Panc1 (cell line): ENCODE measurements at regions not wholly inside any gene's neighbourhood (a gene's known extent, or its start where the extent isn't known, plus 50 kb on each side); places are given as distances from the start of the nearest gene placed in this dataset.

Experiments used
- ATAC-seq: fragments of 200-7000 bp; cut with Tn5 transposase; 2 replicates; pipeline ENCODE4 v1.9.1; 2020; ENCODE audit warnings: mild to moderate bottlenecking, moderate library complexity
- BruUV-seq: library from RNA; stranded (reverse); fragments of 400-500 nt; replicated peaks from 2 replicates; lab custom pipeline; 2021; lab: Mats Ljungman, UMichigan
- CTCF ChIA-PET: fragments of 300-600 bp; sonication (Branson Sonifier 250); formaldehyde crosslinking; loops from one replicate; lab custom pipeline; 2022; ENCODE audit warnings: antibody characterized with exemption; lab: Charles Lee
- POLR2A ChIA-PET: fragments of 300-600 bp; sonication (Branson Sonifier 250); formaldehyde crosslinking; loops from one replicate; lab custom pipeline; 2022; ENCODE audit warnings: antibody characterized with exemption; lab: Charles Lee
- DNase-seq: peaks from one replicate; pipeline ENCODE4 v3.0.0-alpha.2; 2010; ENCODE audit warnings: low read depth, low spot score
- H3K27ac ChIP-seq: 2 replicates; pipeline ENCODE4 v1.5.1; 2011; ENCODE audit warnings: mild to moderate bottlenecking, low read length, inconsistent platforms
- H3K27me3 ChIP-seq: fragments of 200-500 bp; sonication (Bioruptor generic); 2 replicates; pipeline ENCODE4 v1.6.0; 2014; ENCODE audit warnings: low read length, inconsistent platforms; ENCODE audit not compliant: control insufficient read depth, insufficient read depth
- H3K36me3 ChIP-seq: fragments of 200-500 bp; sonication (Bioruptor generic); 2 replicates; pipeline ENCODE4 v1.5.1; 2014; ENCODE audit warnings: inconsistent platforms, mild to moderate bottlenecking, low read length, moderate library complexity; ENCODE audit not compliant: control insufficient read depth, insufficient read depth
- H3K4me1 ChIP-seq: 2 replicates; pipeline ENCODE4 v1.5.1; 2011; ENCODE audit warnings: inconsistent platforms, mild to moderate bottlenecking, low read length, moderate library complexity; ENCODE audit not compliant: control insufficient read depth, insufficient read depth
- H3K4me3 ChIP-seq, 2 experiments: 2 replicates each; pipeline ENCODE4 v1.5.1; 2011 to 2012; ENCODE audit warnings: low read depth in 2 of 2, low read length in 2 of 2, mild to moderate bottlenecking in 2 of 2, inconsistent platforms in 1 of 2, moderate library complexity in 1 of 2
- H3K9me3 ChIP-seq: fragments of 200-500 bp; sonication (Bioruptor generic); 2 replicates; pipeline ENCODE4 v1.5.1; 2014; ENCODE audit warnings: low read depth, mild to moderate bottlenecking, inconsistent platforms, low read length, moderate library complexity; ENCODE audit not compliant: control insufficient read depth, insufficient read depth
- POLR2AphosphoS5 ChIP-seq: IDR thresholded peaks from 2 replicates; pipeline ENCODE4 v1.6.1; 2012; ENCODE audit warnings: mild to moderate bottlenecking, low read depth, low read length, moderate library complexity
- SIN3A ChIP-seq: IDR thresholded peaks from 2 replicates; pipeline ENCODE4 v1.6.1; 2012; ENCODE audit warnings: low read depth, mild to moderate bottlenecking, low read length, moderate library complexity, borderline replicate concordance; ENCODE audit not compliant: insufficient read depth
- TCF7L2 ChIP-seq: IDR thresholded peaks from 2 replicates; pipeline ENCODE4 v1.6.1; 2011; ENCODE audit warnings: mild to moderate bottlenecking, low read depth, low read length, inconsistent platforms
- in situ Hi-C: cut with HindIII; loops from 2 replicates; pipeline ENCODE4 v1.10.0; 2016; ENCODE audit warnings: low sequenced_read_pairs, low pct_unique_long_range_greater_than_20kb
- intact Hi-C: fragments of 100-400 bp; cut with micrococcal nuclease; formaldehyde crosslinking; loops from one replicate; pipeline ENCODE4 v1.10.0; 2022; ENCODE audit not compliant: unreplicated experiment
- TF ChIP-seq, protein P1 (sequence below): fragments of 450-650 bp; IDR thresholded peaks from 2 replicates; pipeline ENCODE4 v1.5.1; 2017; ENCODE audit warnings: mild to moderate bottlenecking
- TF ChIP-seq, protein P2 (sequence below), 2 experiments: IDR thresholded peaks; 2 replicates each; pipeline ENCODE4 v1.6.1; 2011 to 2012; ENCODE audit warnings: low read depth in 2 of 2, control low read depth in 1 of 2, low read length in 1 of 2, mild to moderate bottlenecking in 1 of 2, moderate library complexity in 1 of 2; ENCODE audit not compliant: insufficient read depth in 1 of 2

DNA sequence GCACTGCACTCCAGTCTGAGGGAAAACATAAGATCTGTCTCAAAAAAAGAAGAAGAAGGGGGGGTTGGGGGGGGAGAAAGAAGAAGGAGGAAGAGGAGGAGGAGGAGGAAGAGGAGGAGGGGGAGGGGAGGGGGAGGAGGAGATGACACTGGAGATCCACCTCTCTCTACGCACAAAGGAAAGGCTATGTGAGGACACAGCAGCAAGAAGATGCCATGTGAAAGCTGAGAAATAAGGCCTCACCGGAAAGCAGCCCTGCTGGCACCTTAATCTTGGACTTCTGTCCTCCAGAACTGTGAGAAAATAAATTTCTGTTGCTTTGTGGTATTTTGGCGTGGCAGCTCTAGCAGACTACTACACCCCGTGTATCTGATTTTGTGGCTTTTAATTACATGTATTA, 477.9 kb downstream of the MED13L start:
- in situ Hi-C loops, result no loop called here
- Histone ChIP-seq H3K27me3 (no peaks in the 10 kb centered on the region), H3K27ac (no peak overlapping the region), H3K9me3 (no peaks in the 10 kb centered on the region), H3K36me3 (no peaks in the 10 kb centered on the region), H3K4me1 (no peaks in the 10 kb centered on the region), H3K4me3 (no peak overlapping the region)
- DNase-seq, result no peak
- POLR2A ChIA-PET, result interaction anchor here (0.6 kb wide), 1 partner anchor 63 kb away, joined by 7 read pairs; no protein-coding TSS in a partner anchor
- BruUV-seq, result no TSS peak
- TF ChIP-seq, protein P1, sequence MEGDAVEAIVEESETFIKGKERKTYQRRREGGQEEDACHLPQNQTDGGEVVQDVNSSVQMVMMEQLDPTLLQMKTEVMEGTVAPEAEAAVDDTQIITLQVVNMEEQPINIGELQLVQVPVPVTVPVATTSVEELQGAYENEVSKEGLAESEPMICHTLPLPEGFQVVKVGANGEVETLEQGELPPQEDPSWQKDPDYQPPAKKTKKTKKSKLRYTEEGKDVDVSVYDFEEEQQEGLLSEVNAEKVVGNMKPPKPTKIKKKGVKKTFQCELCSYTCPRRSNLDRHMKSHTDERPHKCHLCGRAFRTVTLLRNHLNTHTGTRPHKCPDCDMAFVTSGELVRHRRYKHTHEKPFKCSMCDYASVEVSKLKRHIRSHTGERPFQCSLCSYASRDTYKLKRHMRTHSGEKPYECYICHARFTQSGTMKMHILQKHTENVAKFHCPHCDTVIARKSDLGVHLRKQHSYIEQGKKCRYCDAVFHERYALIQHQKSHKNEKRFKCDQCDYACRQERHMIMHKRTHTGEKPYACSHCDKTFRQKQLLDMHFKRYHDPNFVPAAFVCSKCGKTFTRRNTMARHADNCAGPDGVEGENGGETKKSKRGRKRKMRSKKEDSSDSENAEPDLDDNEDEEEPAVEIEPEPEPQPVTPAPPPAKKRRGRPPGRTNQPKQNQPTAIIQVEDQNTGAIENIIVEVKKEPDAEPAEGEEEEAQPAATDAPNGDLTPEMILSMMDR, result no peak
- TF ChIP-seq SIN3A (no peak), TCF7L2 (no peak), POLR2AphosphoS5 (no peak)
- TF ChIP-seq, protein P2, sequence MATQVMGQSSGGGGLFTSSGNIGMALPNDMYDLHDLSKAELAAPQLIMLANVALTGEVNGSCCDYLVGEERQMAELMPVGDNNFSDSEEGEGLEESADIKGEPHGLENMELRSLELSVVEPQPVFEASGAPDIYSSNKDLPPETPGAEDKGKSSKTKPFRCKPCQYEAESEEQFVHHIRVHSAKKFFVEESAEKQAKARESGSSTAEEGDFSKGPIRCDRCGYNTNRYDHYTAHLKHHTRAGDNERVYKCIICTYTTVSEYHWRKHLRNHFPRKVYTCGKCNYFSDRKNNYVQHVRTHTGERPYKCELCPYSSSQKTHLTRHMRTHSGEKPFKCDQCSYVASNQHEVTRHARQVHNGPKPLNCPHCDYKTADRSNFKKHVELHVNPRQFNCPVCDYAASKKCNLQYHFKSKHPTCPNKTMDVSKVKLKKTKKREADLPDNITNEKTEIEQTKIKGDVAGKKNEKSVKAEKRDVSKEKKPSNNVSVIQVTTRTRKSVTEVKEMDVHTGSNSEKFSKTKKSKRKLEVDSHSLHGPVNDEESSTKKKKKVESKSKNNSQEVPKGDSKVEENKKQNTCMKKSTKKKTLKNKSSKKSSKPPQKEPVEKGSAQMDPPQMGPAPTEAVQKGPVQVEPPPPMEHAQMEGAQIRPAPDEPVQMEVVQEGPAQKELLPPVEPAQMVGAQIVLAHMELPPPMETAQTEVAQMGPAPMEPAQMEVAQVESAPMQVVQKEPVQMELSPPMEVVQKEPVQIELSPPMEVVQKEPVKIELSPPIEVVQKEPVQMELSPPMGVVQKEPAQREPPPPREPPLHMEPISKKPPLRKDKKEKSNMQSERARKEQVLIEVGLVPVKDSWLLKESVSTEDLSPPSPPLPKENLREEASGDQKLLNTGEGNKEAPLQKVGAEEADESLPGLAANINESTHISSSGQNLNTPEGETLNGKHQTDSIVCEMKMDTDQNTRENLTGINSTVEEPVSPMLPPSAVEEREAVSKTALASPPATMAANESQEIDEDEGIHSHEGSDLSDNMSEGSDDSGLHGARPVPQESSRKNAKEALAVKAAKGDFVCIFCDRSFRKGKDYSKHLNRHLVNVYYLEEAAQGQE (IDR thresholded peaks at IDR 0.05; ENCODE audit: insufficient read depth in 1 of 2, low read depth in 2 of 2, low read length in 1 of 2), result no peak
- intact Hi-C loops, result no loop called here
- ATAC-seq, result no peak
- CTCF ChIA-PET, result no interaction called here

DNA sequence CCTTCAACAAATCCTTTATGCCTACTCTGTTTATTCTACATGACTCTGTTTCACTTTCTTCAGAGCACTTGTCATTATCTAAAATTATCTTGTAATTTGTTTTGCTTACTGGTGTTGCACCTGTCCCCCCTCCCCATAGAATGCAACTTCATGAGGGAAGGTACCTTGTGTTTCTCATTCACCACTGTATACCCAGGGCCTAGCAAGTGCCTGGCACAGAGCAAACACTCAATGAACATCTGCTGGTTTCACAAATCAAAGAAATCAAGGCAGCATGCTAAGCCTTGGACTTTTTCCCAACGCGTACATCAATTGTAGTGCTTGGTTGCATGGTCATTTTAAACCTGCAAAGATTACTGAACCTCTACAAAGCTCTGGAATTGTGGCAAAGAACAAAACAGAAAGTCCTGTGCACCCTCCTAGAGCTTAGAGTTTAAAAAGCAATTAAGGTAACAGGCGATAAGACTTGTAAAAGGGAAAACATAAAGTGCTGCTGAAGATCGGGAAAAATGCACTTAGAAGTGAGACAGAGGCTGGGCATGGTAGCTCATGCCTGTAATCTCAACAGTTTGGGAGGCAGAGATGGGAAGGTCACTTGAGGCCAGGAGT, 479.1 kb downstream of the MED13L start:
- TF ChIP-seq, protein P2 (IDR thresholded peaks at IDR 0.05; ENCODE audit: insufficient read depth in 1 of 2, low read depth in 2 of 2, low read length in 1 of 2), result no peak
- TF ChIP-seq TCF7L2, result no peak
- no peak for TF ChIP-seq POLR2AphosphoS5
- TF ChIP-seq, protein P1, result no peak
- TF ChIP-seq SIN3A, result no peak
- ChIA-PET POLR2A (no interaction called here), CTCF (no interaction called here)
- BruUV-seq, result no TSS peak
- H3K27ac ChIP-seq, result no peak overlapping the region
- intact Hi-C loops (no loop called here), in situ Hi-C loops (no loop called here)
- H3K4me1 ChIP-seq, result no peaks in the 10 kb centered on the region
- no peaks in the 10 kb centered on the region for H3K36me3 ChIP-seq
- no peak overlapping the region for H3K4me3 ChIP-seq
- H3K9me3 ChIP-seq, result no peaks in the 10 kb centered on the region
- DNase-seq (no peak), ATAC-seq (no peak)
- no peaks in the 10 kb centered on the region for H3K27me3 ChIP-seq
